HG03135 (cell line): ENCODE measurements at regions not wholly inside any gene's neighbourhood (a gene's known extent, or its start where the extent isn't known, plus 50 kb on each side); places are given as distances from the start of the nearest gene placed in this dataset.

Experiments used
- ATAC-seq: cut with Tn5 transposase; IDR thresholded peaks from one replicate; pipeline ENCODE4 v1.9.1; 2021; ENCODE audit warnings: mild to moderate bottlenecking, moderate library complexity; ENCODE audit not compliant: unreplicated experiment

DNA sequence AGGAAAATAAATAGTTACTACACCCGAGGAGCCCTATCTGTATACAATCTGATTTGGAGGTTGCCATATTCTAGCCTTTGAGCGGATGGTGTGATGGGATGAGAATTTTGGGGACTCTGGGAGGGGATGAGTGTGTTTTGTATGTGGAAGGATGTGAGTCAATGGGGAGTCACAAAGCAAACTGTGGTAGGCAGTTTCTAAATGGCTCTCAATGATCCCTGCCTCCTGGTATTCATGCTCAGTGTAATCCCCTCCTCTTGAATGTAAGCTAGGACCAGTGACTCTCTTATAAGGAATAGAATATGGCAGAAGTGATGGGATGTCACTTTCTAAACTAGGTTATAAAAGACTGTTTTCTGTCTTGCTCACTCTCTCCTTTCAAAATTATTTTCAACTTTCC lies 205.7 kb upstream of the RIOK2 start:
- ATAC-seq: no peak

- no peak for ATAC-seq
These were observed 217.5 kb upstream of the RIOK2 start for GRCh38 chr5:97400537-97400936.

- no peak for ATAC-seq
These were observed 222.9 kb upstream of the RIOK2 start for GRCh38 chr5:97405941-97406340.

GRCh38 chr5:97406946-97407676 lies 224.1 kb upstream of the RIOK2 start:
- ATAC-seq: no peak

GRCh38 chr5:97408331-97408730 lies 225.3 kb upstream of the RIOK2 start:
- no peak for ATAC-seq

DNA sequence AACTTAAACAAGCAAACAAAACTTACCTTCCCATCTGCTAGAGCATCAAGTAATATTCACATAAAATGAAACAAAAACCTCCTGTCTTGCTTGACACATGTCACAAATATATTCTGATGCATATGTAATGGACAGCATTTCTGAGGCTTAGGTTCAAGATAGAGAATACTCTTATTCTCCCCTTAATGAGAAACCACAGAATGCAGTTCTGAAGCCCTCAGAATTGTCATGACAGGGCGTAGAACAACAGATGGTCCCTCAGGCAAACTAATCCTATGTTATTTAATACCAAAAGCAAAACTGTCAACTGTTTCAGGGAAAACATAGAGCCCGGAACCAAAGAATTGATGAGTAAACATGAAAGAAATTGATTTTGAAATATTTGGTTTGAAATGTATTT lies 229.9 kb upstream of the RIOK2 start:
- ATAC-seq: no peak

DNA sequence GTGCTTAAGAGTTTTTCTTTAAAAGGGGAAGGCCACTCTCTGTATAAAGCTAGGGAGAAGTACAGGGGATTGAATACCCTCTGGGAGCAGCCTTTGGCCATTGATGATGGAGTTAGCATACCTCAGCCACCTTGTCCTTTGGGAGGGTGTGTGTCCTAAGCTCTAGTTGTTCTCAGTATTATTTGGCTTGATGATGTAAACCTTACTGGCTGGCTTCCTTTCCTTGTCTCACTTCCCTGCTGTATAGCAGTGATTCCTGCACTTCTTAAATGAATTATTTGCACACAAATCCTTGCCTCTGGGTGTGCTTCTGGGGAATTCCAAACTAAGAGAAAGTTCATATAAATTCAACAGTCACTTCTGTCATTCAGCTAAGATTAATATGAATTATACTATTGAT lies 234.9 kb upstream of the RIOK2 start:
- ATAC-seq: no peak

DNA sequence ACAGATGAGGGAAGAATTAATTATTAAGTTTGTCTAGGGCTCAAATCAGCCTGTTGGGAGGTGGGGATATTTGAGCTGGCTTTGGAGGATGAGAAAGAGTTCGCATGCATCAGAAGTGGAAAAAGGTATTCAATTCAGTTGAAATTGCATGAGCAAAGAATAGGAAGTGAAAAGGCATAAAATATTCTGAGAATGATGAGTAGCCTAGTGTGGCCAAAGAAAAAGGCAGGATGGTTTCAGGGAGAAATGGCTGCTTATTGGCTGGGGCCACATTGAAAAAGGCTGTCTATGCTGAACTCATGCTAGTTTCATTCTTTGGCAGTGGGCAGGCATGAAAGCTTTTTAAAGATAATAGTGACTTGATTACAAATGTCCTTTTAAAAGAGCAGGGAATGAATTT lies 235.4 kb upstream of the RIOK2 start:
- no peak for ATAC-seq

DNA sequence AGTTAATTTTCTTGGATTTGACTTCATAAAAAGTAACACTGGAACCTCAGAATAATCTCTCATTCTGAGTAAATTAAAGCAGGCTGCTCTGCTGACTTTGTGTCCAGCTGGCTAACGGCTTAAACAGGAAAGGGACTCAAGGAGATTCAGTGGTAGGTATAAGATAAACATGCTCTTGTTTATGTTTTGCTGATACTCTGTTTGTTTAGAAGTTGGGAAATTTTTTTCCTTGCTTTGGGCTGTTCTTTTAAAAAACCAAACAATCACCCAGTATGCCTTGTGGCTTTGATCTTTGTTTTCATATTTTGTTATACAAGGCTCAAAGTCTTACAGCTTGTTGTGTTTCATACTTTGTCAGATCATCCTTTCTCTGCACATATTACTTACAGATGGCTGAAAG lies 237.6 kb upstream of the RIOK2 start:
- ATAC-seq: no peak

DNA sequence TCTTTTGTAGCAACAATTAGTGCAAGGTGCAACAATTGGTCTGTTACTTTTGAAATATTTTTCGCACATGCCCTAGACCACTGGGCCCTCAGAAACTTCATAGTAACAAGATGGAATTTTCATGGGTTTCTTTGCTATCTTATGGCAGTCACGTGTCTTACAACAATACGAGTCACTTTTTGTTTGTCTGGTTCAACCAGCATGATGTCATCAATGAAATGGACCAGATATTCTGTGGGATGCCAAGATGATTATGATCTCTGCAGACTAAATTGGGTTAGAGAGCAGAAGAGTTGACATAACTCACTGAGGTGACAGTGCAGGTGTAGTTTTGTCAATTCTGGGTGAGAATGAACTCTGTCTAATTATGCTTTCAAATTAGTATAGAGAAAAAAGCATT lies 239.6 kb upstream of the RIOK2 start:
- ATAC-seq: no peak

GRCh38 chr5:97425511-97425910 lies 242.5 kb upstream of the RIOK2 start:
- ATAC-seq: no peak

- ATAC-seq: no peak
These were observed 244.2 kb upstream of the RIOK2 start for GRCh38 chr5:97427235-97427634.

DNA sequence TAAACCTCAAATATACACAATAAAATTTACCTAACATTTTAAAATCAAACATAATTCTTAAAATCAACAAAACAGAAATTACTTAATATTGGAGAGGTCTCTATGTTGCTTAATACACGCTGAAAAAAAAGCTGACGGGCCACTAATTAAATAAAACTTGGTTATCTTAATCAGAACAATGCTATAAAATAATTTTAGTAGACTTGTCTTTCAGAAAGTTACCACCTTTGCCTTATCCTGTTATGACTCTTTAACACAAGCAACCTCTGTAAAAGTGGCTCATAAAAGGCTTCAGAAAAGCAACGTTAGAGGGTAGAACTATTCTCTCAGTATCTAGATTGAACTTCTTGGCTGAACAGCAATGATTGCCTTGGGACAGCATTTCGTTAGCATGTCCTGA lies 251.0 kb upstream of the RIOK2 start:
- no peak for ATAC-seq

DNA sequence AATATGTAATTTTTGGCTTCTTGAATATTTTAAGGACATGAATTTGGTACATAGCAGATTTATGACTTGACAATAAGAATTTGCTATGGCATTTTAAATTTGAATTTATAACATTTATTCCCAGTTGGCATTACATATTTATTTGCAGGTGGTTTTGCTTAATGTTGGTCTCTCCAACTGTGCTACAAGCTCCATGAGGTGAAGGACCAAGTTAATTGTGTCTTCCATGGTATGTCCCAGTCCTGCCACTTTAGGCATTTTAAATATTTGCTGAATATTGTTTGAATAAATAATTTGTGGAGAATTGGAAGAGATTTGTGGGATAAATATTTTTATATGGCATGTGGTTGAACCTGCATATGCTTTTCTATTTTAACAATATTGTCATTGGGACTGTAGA lies 253.4 kb upstream of the RIOK2 start:
- ATAC-seq: no peak

DNA sequence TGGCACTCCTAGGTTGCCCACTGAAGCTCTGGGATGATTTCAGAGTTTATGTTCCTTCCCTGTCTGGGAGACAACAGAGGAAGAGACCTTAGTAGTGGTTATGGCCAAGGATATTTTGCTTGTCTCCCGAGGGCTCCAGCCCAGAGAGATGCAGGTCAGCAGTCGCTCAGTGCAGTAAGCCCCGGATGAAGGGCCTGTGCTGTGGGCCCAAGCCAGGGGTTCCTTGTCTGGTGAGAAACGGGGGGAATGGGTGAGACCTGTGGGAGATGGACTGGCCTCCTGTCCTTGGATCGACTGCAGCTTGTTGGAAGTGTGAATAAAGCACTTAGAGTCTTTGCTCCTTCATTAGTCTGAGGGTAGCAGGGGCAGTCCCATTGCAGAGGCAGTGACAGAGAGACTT lies 260.7 kb upstream of the RIOK2 start:
- ATAC-seq: no peak

DNA sequence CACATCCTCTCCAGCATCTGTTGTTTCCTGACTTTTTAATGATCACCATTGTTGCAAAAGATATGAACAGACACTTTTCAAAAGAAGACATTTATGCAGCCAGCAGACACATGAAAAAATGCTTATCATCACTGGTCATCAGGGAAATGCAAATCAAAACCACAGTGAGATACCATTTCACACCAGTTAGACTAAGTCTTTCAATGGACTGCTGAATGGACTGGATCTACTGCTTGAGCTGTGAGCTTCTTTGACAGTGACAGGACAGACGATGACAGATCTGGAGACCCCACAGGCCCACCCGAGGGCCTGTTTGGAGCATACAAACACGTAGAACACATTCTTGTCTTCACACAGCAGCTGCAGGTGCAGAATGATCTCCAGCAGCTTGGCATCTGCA lies 266.1 kb upstream of the RIOK2 start:
- ATAC-seq: no peak

- ATAC-seq: no peak
These were observed 269.6 kb upstream of the RIOK2 start for GRCh38 chr5:97452646-97453045.

GRCh38 chr5:97453263-97453662 lies 270.2 kb upstream of the RIOK2 start:
- ATAC-seq: no peak

DNA sequence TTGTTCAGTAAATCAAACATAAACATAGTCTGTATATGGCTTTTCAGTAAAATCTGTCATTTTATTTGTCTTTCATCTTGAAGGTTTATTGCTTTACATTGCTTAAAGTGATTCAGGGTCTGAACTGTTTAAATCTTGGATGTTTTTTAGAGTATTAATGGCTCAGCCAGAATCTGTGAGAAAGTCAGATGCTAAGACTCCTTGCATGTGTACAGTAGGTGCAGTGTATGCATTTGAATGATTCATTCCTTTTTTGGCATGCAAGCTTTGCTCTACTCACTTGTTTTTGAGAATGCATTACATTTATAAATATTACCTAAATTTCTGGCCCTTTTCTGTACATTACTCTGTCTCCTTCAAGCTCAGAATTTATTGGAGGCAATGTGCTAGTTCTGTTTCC lies 271.0 kb upstream of the RIOK2 start:
- no peak for ATAC-seq

DNA sequence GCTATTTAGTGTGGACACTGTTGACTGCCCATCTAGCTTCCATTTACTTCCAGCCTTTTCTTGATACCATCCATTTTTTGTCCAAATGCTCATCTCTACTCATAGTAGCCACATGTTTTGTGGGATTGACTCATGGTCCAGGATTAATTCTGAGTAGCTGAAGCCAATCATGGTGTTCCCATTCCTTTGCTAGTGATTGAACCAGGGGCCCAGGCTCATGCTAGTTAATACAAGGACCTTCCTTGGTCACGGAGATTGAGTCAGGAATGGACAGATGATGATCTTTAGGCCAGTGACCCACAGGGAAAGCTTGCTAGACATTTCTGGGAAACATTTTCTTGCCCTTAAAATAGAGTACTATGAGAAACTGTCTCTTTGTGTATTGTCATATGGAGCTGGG lies 272.9 kb upstream of the RIOK2 start:
- no peak for ATAC-seq

DNA sequence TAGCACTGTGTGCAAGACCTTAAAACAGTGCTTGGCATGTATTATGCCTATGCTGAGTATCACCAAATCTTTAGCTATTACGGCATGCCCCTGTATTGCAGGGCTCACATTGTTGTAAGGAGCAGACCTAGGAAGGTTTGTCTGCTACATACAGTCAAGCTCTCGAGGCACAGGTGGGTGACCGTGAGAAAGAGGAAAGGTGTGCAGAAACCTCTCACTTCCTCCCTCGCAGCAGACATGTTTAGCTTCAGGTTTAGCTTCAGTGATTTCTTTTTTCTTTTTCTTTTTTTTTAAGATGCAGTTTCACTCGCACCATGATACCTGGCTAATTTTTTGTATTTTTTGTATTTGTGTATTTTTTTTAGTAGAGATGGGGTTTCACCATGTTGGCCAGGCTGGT lies 275.8 kb upstream of the RIOK2 start:
- no peak for ATAC-seq

GRCh38 chr5:97471951-97472350 lies 288.9 kb upstream of the RIOK2 start:
- no peak for ATAC-seq

DNA sequence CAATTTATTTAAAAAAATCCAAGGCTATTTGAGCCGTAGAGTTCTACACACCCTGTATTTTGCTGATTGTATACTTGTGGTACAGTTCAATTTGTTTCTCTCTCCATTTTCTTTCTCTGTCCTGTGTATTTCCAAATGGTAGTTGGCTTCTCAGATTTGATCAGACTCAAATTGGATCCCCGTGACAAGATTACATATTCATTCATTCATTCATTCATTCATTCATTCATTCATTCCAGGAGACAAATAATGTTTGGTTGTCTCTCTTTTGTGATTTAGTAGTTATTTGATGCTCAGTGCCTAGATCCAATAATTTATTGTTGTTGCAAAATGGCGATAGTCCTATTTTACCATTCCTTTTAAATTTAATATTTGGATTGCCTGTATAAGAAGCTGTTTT lies 292.8 kb upstream of the RIOK2 start:
- ATAC-seq: no peak
